K562 (cell line): ENCODE measurements at regions not wholly inside any gene's neighbourhood (a gene's known extent, or its start where the extent isn't known, plus 50 kb on each side); places are given as distances from the start of the nearest gene placed in this dataset.

ENCODE experiments used
- CTCF ChIP-seq, 3 experiments: IDR thresholded peaks in 2 of 3; conservative IDR thresholded peaks in 1 of 3; 2 replicates each; pipeline ENCODE4 v1.5.1; 2011 to 2012; ENCODE audit warnings: low read length in 3 of 3, mild to moderate bottlenecking in 3 of 3, control low read depth in 2 of 3, improper control_type of control experiment in 1 of 3, inconsistent platforms in 1 of 3, low read depth in 1 of 3, mixed read lengths in 1 of 3, moderate library complexity in 1 of 3; ENCODE audit not compliant: insufficient read depth in 2 of 3
- ESRRA ChIP-seq: fragments of 450-650 bp; IDR thresholded peaks from 2 replicates; pipeline ENCODE4 v1.6.1; 2014; ENCODE audit warnings: low read depth, mild to moderate bottlenecking, moderate library complexity, borderline replicate concordance
- GATAD2A ChIP-seq: fragments of 450-650 bp; IDR thresholded peaks from 2 replicates; pipeline ENCODE4 v1.6.1; 2017
- HDGF ChIP-seq: fragments of 450-650 bp; IDR thresholded peaks from 2 replicates; pipeline ENCODE4 v1.6.1; 2016
- HNRNPUL1 ChIP-seq: fragments of 200-400 bp; formaldehyde crosslinking; IDR thresholded peaks from 2 replicates; pipeline ENCODE4 v1.6.1; 2017; ENCODE audit warnings: low read length
- MXI1 ChIP-seq: IDR thresholded peaks from 2 replicates; pipeline ENCODE4 v1.6.1; 2011; ENCODE audit warnings: low read depth, mild to moderate bottlenecking, improper control_type of control experiment, low read length
- MYNN ChIP-seq, 2 experiments: sonication (generic); formaldehyde crosslinking in 1 of 2; IDR thresholded peaks; 2 replicates each; pipeline versions ENCODE4 v1.5.0 to v1.6.1; 2016 to 2020; ENCODE audit warnings: antibody characterized with exemption in 1 of 2, missing genetic modification reagents in 1 of 2
- PHF20 ChIP-seq: fragments of 450-650 bp; IDR thresholded peaks from 2 replicates; pipeline ENCODE4 v1.6.1; 2018; ENCODE audit not compliant: partially characterized antibody
- POLR2A ChIP-seq: fragments of 450-650 bp; conservative IDR thresholded peaks from 2 replicates; pipeline ENCODE4 v1.6.1; 2016
- POLR2AphosphoS5 ChIP-seq: IDR thresholded peaks from 2 replicates; pipeline ENCODE4 v1.6.1; 2011; ENCODE audit warnings: mild to moderate bottlenecking, low read depth, low read length, moderate library complexity; ENCODE audit not compliant: control insufficient read depth, insufficient read depth
- USF2 ChIP-seq: sonication (generic); formaldehyde crosslinking; IDR thresholded peaks from 2 replicates; pipeline ENCODE4 v1.5.0; 2020; ENCODE audit warnings: missing genetic modification reagents
- ZBTB1 ChIP-seq: sonication (generic); formaldehyde crosslinking; IDR thresholded peaks from 2 replicates; pipeline ENCODE4 v1.8.1; 2023; ENCODE audit warnings: missing genetic modification reagents, low read depth, mild to moderate bottlenecking, borderline replicate concordance
- ZNF311 ChIP-seq: fragments of 250-450 bp; sonication (Bioruptor Pico); IDR thresholded peaks from 2 replicates; pipeline ENCODE4 v1.4.0; 2020; ENCODE audit warnings: mild to moderate bottlenecking, moderate library complexity
- ZNF384 ChIP-seq: IDR thresholded peaks from 2 replicates; pipeline ENCODE4 v1.6.1; 2012; ENCODE audit warnings: low read depth, low read length, improper control_type of control experiment

- TF ChIP-seq PHF20 (no peak), ESRRA (no peak), GATAD2A (no peak), HNRNPUL1 (no peak), MYNN (IDR thresholded peaks at IDR 0.05) (no peak), MYNN (CRISPR knock-in tag; IDR thresholded peaks at IDR 0.05) (no peak), POLR2AphosphoS5 (no peak), POLR2A (no peak), HDGF (no peak), CTCF (IDR thresholded peaks at IDR 0.05 in 2 of 3, conservative IDR thresholded peaks at IDR 0.05 in 1 of 3; ENCODE audit: insufficient read depth in 2 of 3, low read depth in 1 of 3, low read length in 3 of 3) (no peak), USF2 (CRISPR knock-in tag) (no peak), MXI1 (no peak), ZNF311 (CRISPR knock-in tag) (no peak), ZBTB1 (CRISPR knock-in tag) (no peak), ZNF384 (no peak)
Measured at GRCh38 chr6:148044261-148044751, 298.3 kb upstream of the SASH1 start.
